H1 (cell line): ENCODE measurements at regions not wholly inside any gene's neighbourhood (a gene's known extent, or its start where the extent isn't known, plus 50 kb on each side); places are given as distances from the start of the nearest gene placed in this dataset.

Experiments
- CTCF ChIA-PET: fragments of 300-600 bp; sonication (Branson Sonifier 250); formaldehyde crosslinking; loops from one replicate; lab custom pipeline; 2021; ENCODE audit not compliant: partially characterized antibody; lab: Charles Lee
- POLR2A ChIA-PET: fragments of 300-600 bp; sonication (Branson Sonifier 250); formaldehyde crosslinking; loops from one replicate; lab custom pipeline; 2021; ENCODE audit warnings: inconsistent platforms; ENCODE audit not compliant: partially characterized antibody; lab: Charles Lee
- DNase-seq, 2 experiments: peaks; one replicate each; pipeline versions ENCODE4 v3.0.0 to v3.0.0-alpha.2; 2010 to 2022; ENCODE audit warnings: low spot score in 2 of 2, low read depth in 1 of 2, mixed read lengths in 1 of 2
- FAIRE-seq: peaks from 2 replicates; lab custom pipeline; 2011; peaks lifted over from hg19 to GRCh38; lab: Jason Lieb, UNC
- H2AFZ ChIP-seq: 2 replicates; pipeline ENCODE4 v1.8.1; 2012; ENCODE audit warnings: low read length, inconsistent platforms
- H2AK5ac ChIP-seq: 2 replicates; pipeline ENCODE4 v1.6.1; 2013; ENCODE audit warnings: low read depth, low read length
- H2BK120ac ChIP-seq: replicated peaks from 2 replicates; pipeline ENCODE3; 2013; ENCODE audit warnings: low read depth, low read length, inconsistent platforms
- H2BK12ac ChIP-seq: 2 replicates; pipeline ENCODE4 v1.6.1; 2013; ENCODE audit warnings: low read depth, low read length
- H2BK15ac ChIP-seq: 2 replicates; pipeline ENCODE4 v1.6.1; 2013; ENCODE audit warnings: low read length
- H2BK20ac ChIP-seq: 2 replicates; pipeline ENCODE4 v1.6.1; 2013; ENCODE audit warnings: low read length
- H2BK5ac ChIP-seq: 2 replicates; pipeline ENCODE4 v1.6.1; 2013; ENCODE audit warnings: low read depth, low read length
- H3K14ac ChIP-seq: 2 replicates; pipeline ENCODE4 v1.6.1; 2013; ENCODE audit warnings: inconsistent platforms; ENCODE audit not compliant: insufficient read length
- H3K18ac ChIP-seq: 2 replicates; pipeline ENCODE4 v1.6.1; 2013; ENCODE audit warnings: low read length; ENCODE audit errors: extremely low read depth
- H3K23ac ChIP-seq: 2 replicates; pipeline ENCODE4 v1.6.1; 2013; ENCODE audit warnings: inconsistent platforms; ENCODE audit not compliant: insufficient read length
- H3K23me2 ChIP-seq: 2 replicates; pipeline ENCODE4 v1.6.1; 2013; ENCODE audit warnings: low read depth, low read length
- H3K27ac ChIP-seq: 2 replicates; pipeline ENCODE4 v1.6.1; 2011; ENCODE audit warnings: low read depth, low read length, inconsistent platforms
- H3K27me3 ChIP-seq, 4 experiments: replicated peaks in 1 of 4; 1 replicate in 1 of 4; 2 replicates in 3 of 4; pipeline versions ENCODE4 v1.6.1 to v1.8.1; 2011 to 2013; ENCODE audit warnings: low read length in 3 of 4, mild to moderate bottlenecking in 3 of 4, inconsistent platforms in 2 of 4, mixed read lengths in 2 of 4, moderate library complexity in 1 of 4; ENCODE audit not compliant: control insufficient read depth in 3 of 4, insufficient read depth in 3 of 4; ENCODE audit errors: extremely low read depth in 1 of 4
- H3K36me3 ChIP-seq, 4 experiments: 2 replicates each; pipeline versions ENCODE4 v1.6.1 to v1.8.1; 2011 to 2013; ENCODE audit warnings: mild to moderate bottlenecking in 4 of 4, low read length in 3 of 4, moderate library complexity in 2 of 4, control low read depth in 1 of 4, inconsistent platforms in 1 of 4; ENCODE audit not compliant: insufficient read depth in 4 of 4, control insufficient read depth in 2 of 4
- H3K4ac ChIP-seq: replicated peaks from 2 replicates; pipeline ENCODE3; 2013; ENCODE audit warnings: low read length, low read depth, mixed read lengths, inconsistent platforms; ENCODE audit not compliant: insufficient read length
- H3K4me1 ChIP-seq, 4 experiments: replicated peaks in 1 of 4; 1 replicate in 1 of 4; 2 replicates in 3 of 4; pipeline versions ENCODE4 v1.6.1 to v1.8.1; 2011 to 2013; ENCODE audit warnings: low read length in 3 of 4, inconsistent platforms in 2 of 4, mixed read lengths in 1 of 4; ENCODE audit not compliant: insufficient read depth in 4 of 4, control insufficient read depth in 3 of 4
- H3K4me2 ChIP-seq, 2 experiments: 2 replicates each; pipeline versions ENCODE4 v1.6.1 to v1.8.1; 2011 to 2013; ENCODE audit warnings: low read depth in 2 of 2, low read length in 2 of 2, control low read depth in 1 of 2, inconsistent platforms in 1 of 2, mild to moderate bottlenecking in 1 of 2; ENCODE audit not compliant: insufficient read depth in 1 of 2
- H3K4me3 ChIP-seq, 4 experiments: fragments of 200-600, 300-600 bp in 1 of 4; sonication (generic), shearing (Covaris generic), sonication (Bioruptor Twin) in 1 of 4; 2 replicates each; pipeline versions ENCODE4 v1.5.1 to v1.8.1; 2011 to 2016; ENCODE audit warnings: low read length in 4 of 4, low read depth in 3 of 4, control low read depth in 2 of 4, inconsistent platforms in 2 of 4, mild to moderate bottlenecking in 2 of 4, mixed read lengths in 1 of 4, moderate library complexity in 1 of 4; ENCODE audit not compliant: insufficient read depth in 2 of 4; ENCODE audit errors: extremely low read depth in 1 of 4
- H3K56ac ChIP-seq: replicated peaks from 2 replicates; pipeline ENCODE3; 2013; ENCODE audit warnings: low read depth, mild to moderate bottlenecking, mixed read lengths, low read length, inconsistent platforms; ENCODE audit not compliant: insufficient read length
- H3K79me1 ChIP-seq: 2 replicates; pipeline ENCODE4 v1.6.1; 2013; ENCODE audit warnings: low read depth, low read length, control low read depth
- H3K79me2 ChIP-seq, 2 experiments: 2 replicates each; pipeline versions ENCODE4 v1.6.1 to v1.8.1; 2012 to 2013; ENCODE audit warnings: low read length in 2 of 2, mild to moderate bottlenecking in 2 of 2, inconsistent platforms in 1 of 2; ENCODE audit not compliant: insufficient read depth in 2 of 2, control insufficient read depth in 1 of 2
- H3K9ac ChIP-seq, 4 experiments: replicated peaks in 1 of 4; 1 replicate in 1 of 4; 2 replicates in 3 of 4; pipeline versions ENCODE4 v1.6.1 to v1.8.1; 2011 to 2013; ENCODE audit warnings: low read depth in 3 of 4, low read length in 3 of 4, control low read depth in 2 of 4, mild to moderate bottlenecking in 2 of 4, moderate library complexity in 2 of 4, inconsistent platforms in 1 of 4; ENCODE audit errors: extremely low read depth in 1 of 4
- H3K9me3 ChIP-seq, 2 experiments: 2 replicates each; pipeline versions ENCODE4 v1.6.1 to v1.8.1; 2012 to 2013; ENCODE audit warnings: mild to moderate bottlenecking in 2 of 2, moderate library complexity in 2 of 2, control low read depth in 1 of 2, inconsistent platforms in 1 of 2, low read depth in 1 of 2, low read length in 1 of 2, mixed read lengths in 1 of 2; ENCODE audit not compliant: insufficient read depth in 2 of 2
- H4K20me1 ChIP-seq, 2 experiments: replicated peaks in 1 of 2; 2 replicates each; pipeline versions ENCODE3 to v1.8.1; 2011 to 2013; ENCODE audit warnings: inconsistent platforms in 2 of 2, low read length in 2 of 2, mild to moderate bottlenecking in 1 of 2; ENCODE audit not compliant: insufficient read depth in 2 of 2, control insufficient read depth in 1 of 2
- H4K5ac ChIP-seq: 2 replicates; pipeline ENCODE4 v1.6.1; 2013; ENCODE audit warnings: low read length, low read depth, mixed read lengths, inconsistent platforms; ENCODE audit not compliant: insufficient read length
- H4K8ac ChIP-seq: 2 replicates; pipeline ENCODE4 v1.8.0; 2013; ENCODE audit warnings: mild to moderate bottlenecking, moderate library complexity, low read length, inconsistent platforms; ENCODE audit not compliant: insufficient read depth; ENCODE audit errors: extremely low read depth
- H4K91ac ChIP-seq: replicated peaks from 2 replicates; pipeline ENCODE3; 2013; ENCODE audit warnings: low read length, mixed read lengths, inconsistent platforms; ENCODE audit not compliant: insufficient read length
- NANOG ChIP-seq: IDR thresholded peaks from 2 replicates; pipeline ENCODE4 v1.6.1; 2011; ENCODE audit warnings: low read length, low read depth, mild to moderate bottlenecking, inconsistent platforms; ENCODE audit not compliant: insufficient read depth, poor library complexity, severe bottlenecking
- SIRT6 ChIP-seq: IDR thresholded peaks from one replicate; pipeline ENCODE4 v1.7.1; 2012; ENCODE audit warnings: low read length, inconsistent platforms
- whole genome bisulfite sequencing, 2 experiments: shearing (Covaris generic) in 1 of 2; methylation state at CpG; one replicate each; pipeline versions ENCODE4 v1.1.6 to v1.1.7; 2013 to 2015; ENCODE audit warnings: low lambda C conversion rate in 2 of 2, mixed read lengths in 2 of 2, inconsistent platforms in 1 of 2, low coverage in 1 of 2, missing lambda C conversion rate in 1 of 2; ENCODE audit not compliant: insufficient replicate concordance in 2 of 2, insufficient coverage in 1 of 2, insufficient read length in 1 of 2; ENCODE audit errors: extremely low coverage in 1 of 2, missing lambda C conversion rate in 1 of 2; 5-methylcytosine and 5-hydroxymethylcytosine counted together

- Histone ChIP-seq H3K23ac (no peak overlapping the region), H4K91ac (no peak overlapping the region), H2BK15ac (no peak overlapping the region), H3K56ac (peak overlapping the region; percentile 18), H4K20me1 (no peaks in the 10 kb centered on the region), H4K5ac (no peak overlapping the region), H2BK12ac (no peak overlapping the region), H3K4me2 (no peak overlapping the region), H3K36me3 (no peaks in the 10 kb centered on the region), H3K79me2 (no peaks in the 10 kb centered on the region), H3K4me1 (peaks cover 0 to 5% (median under 1%) of the 10 kb centered on the region in 4 experiments; a peak in 2 of 7 replicates), H2AK5ac (no peak overlapping the region), H2BK5ac (no peak overlapping the region), H3K14ac (no peak overlapping the region), H3K4ac (no peak overlapping the region), H2BK120ac (no peak overlapping the region), H4K8ac (no peak overlapping the region), H3K4me3 (no peak overlapping the region), H3K9me3 (peaks cover 6 to 14% of the 10 kb centered on the region in 2 experiments; a peak in 2 of 4 replicates), H3K79me1 (no peaks in the 10 kb centered on the region), H3K9ac (no peak overlapping the region), H3K27me3 (no peaks in the 10 kb centered on the region), H3K23me2 (no peaks in the 10 kb centered on the region), H3K18ac (no peak overlapping the region), H2BK20ac (no peak overlapping the region), H3K27ac (no peak overlapping the region), H2AFZ (no peak overlapping the region)
- DNase-seq: no peak
- ChIA-PET CTCF (interaction anchor here (1.5 kb wide), 1 partner anchor 59 kb away, joined by 5 read pairs; no protein-coding TSS in a partner anchor), POLR2A (interaction anchor here (0.7 kb wide), 1 partner anchor 9 kb away, joined by 3 read pairs; no protein-coding TSS in a partner anchor)
- WGBS, 2 experiments: 94% methylated on average over 2 of the region's 2 CpGs; no CpG with 5 or more reads in 1 of the 2 experiments
- no peak for FAIRE-seq
- no peak for TF ChIP-seq SIRT6
- no peak for TF ChIP-seq NANOG
Measured at GRCh38 chr5:56330167-56330566, 97.0 kb upstream of the ANKRD55 start.
